Fibroblast of lung (primary cell): ENCODE measurements at regions not wholly inside any gene's neighbourhood (a gene's known extent, or its start where the extent isn't known, plus 50 kb on each side); places are given as distances from the start of the nearest gene placed in this dataset.

Experiments
- EZH2 ChIP-seq: IDR thresholded peaks from 2 replicates; pipeline ENCODE4 v1.5.1; 2012; ENCODE audit warnings: low read length, control low read depth, mild to moderate bottlenecking; ENCODE audit errors: missing control alignments
- TF ChIP-seq, protein P1 (sequence below), 2 donors: IDR thresholded peaks in 1 of 2; conservative IDR thresholded peaks in 1 of 2; 1 replicate in 1 of 2; 2 replicates in 1 of 2; pipeline ENCODE4 v1.5.1; 2011 to 2012; ENCODE audit warnings: low read length in 2 of 2, control low read depth in 1 of 2, inconsistent platforms in 1 of 2, low read depth in 1 of 2, mild to moderate bottlenecking in 1 of 2

DNA sequence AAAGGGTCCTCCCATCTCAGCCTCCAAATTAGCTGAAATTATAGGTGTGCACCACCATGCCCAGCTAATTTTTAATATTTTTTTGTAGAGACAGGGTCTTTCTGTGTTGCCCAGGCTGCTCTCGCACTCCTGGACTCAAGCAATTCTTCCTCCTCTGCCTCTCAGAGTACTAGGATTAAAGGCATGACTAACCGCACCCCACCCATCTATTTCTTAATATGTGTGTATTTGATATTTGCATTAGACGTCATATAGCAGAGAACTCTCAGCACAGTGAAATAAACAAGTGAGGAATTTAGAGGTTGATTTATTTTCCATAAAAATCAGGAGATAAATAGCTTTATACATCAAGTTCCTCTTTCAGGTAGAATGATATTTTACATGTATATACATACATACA is 213.5 kb downstream of the FSIP2 start:
- TF ChIP-seq, protein P1, sequence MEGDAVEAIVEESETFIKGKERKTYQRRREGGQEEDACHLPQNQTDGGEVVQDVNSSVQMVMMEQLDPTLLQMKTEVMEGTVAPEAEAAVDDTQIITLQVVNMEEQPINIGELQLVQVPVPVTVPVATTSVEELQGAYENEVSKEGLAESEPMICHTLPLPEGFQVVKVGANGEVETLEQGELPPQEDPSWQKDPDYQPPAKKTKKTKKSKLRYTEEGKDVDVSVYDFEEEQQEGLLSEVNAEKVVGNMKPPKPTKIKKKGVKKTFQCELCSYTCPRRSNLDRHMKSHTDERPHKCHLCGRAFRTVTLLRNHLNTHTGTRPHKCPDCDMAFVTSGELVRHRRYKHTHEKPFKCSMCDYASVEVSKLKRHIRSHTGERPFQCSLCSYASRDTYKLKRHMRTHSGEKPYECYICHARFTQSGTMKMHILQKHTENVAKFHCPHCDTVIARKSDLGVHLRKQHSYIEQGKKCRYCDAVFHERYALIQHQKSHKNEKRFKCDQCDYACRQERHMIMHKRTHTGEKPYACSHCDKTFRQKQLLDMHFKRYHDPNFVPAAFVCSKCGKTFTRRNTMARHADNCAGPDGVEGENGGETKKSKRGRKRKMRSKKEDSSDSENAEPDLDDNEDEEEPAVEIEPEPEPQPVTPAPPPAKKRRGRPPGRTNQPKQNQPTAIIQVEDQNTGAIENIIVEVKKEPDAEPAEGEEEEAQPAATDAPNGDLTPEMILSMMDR (conservative IDR thresholded peaks at IDR 0.05 in 1 of 2, IDR thresholded peaks at IDR 0.05 in 1 of 2; ENCODE audit: low read depth in 1 of 2, low read length in 2 of 2): no peak
- no peak for TF ChIP-seq EZH2
